GM12878 (cell line): ENCODE measurements at regions not wholly inside any gene's neighbourhood (a gene's known extent, or its start where the extent isn't known, plus 50 kb on each side); places are given as distances from the start of the nearest gene placed in this dataset.

Experiments used
- BACH1 ChIP-seq: fragments of 450-650 bp; IDR thresholded peaks from 2 replicates; pipeline ENCODE4 v1.6.1; 2017; ENCODE audit warnings: mild to moderate bottlenecking, borderline replicate concordance
- FOXK2 ChIP-seq: fragments of 450-650 bp; IDR thresholded peaks from 2 replicates; pipeline ENCODE4 v1.6.1; 2017; ENCODE audit warnings: mild to moderate bottlenecking, moderate library complexity
- HDAC2 ChIP-seq: fragments of 200-600 bp; sonication (generic); IDR thresholded peaks from 2 replicates; pipeline ENCODE4 v1.6.1; 2017
- JUNB ChIP-seq: IDR thresholded peaks from 2 replicates; pipeline ENCODE4 v1.6.1; 2016; ENCODE audit warnings: antibody characterized with exemption, mild to moderate bottlenecking
- POLR2A ChIP-seq: IDR thresholded peaks from 2 replicates; pipeline ENCODE4 v1.6.1; 2011; ENCODE audit warnings: low read depth, mild to moderate bottlenecking, low read length
- RB1 ChIP-seq: fragments of 450-650 bp; formaldehyde crosslinking; IDR thresholded peaks from 2 replicates; pipeline ENCODE4 v1.6.1; 2017; ENCODE audit warnings: mild to moderate bottlenecking, borderline replicate concordance
- STAT1 ChIP-seq: fragments of 450-650 bp; conservative IDR thresholded peaks from 2 replicates; pipeline ENCODE4 v1.6.1; 2014; ENCODE audit warnings: antibody characterized with exemption, mild to moderate bottlenecking
- TF ChIP-seq, protein P1 (sequence below), 3 experiments: IDR thresholded peaks in 2 of 3; conservative IDR thresholded peaks in 1 of 3; 2 replicates each; pipeline ENCODE4 v1.5.1; 2011; ENCODE audit warnings: low read depth in 3 of 3, low read length in 3 of 3, mild to moderate bottlenecking in 3 of 3, control low read depth in 2 of 3, moderate library complexity in 2 of 3, inconsistent platforms in 1 of 3, mixed read lengths in 1 of 3; ENCODE audit not compliant: control insufficient read depth in 2 of 3, insufficient read depth in 1 of 3; ENCODE audit errors: extremely low read depth in 1 of 3
- TF ChIP-seq, protein P2 (sequence below): IDR thresholded peaks from 2 replicates; pipeline ENCODE4 v1.6.1; 2011; ENCODE audit warnings: low read depth, mild to moderate bottlenecking, low read length, moderate library complexity, borderline replicate concordance; ENCODE audit errors: extremely low read depth
- TF ChIP-seq, protein P3 (sequence below): fragments of 450-650 bp; formaldehyde crosslinking; IDR thresholded peaks from 2 replicates; pipeline ENCODE4 v1.4.0; 2022; ENCODE audit warnings: mild to moderate bottlenecking, moderate library complexity

- TF ChIP-seq HDAC2 (no peak), POLR2A (no peak), JUNB (no peak), BACH1 (no peak), RB1 (no peak), STAT1 (no peak), FOXK2 (no peak)
- TF ChIP-seq, protein P1, sequence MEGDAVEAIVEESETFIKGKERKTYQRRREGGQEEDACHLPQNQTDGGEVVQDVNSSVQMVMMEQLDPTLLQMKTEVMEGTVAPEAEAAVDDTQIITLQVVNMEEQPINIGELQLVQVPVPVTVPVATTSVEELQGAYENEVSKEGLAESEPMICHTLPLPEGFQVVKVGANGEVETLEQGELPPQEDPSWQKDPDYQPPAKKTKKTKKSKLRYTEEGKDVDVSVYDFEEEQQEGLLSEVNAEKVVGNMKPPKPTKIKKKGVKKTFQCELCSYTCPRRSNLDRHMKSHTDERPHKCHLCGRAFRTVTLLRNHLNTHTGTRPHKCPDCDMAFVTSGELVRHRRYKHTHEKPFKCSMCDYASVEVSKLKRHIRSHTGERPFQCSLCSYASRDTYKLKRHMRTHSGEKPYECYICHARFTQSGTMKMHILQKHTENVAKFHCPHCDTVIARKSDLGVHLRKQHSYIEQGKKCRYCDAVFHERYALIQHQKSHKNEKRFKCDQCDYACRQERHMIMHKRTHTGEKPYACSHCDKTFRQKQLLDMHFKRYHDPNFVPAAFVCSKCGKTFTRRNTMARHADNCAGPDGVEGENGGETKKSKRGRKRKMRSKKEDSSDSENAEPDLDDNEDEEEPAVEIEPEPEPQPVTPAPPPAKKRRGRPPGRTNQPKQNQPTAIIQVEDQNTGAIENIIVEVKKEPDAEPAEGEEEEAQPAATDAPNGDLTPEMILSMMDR (IDR thresholded peaks at IDR 0.05 in 2 of 3, conservative IDR thresholded peaks at IDR 0.05 in 1 of 3; ENCODE audit: control insufficient read depth in 2 of 3, extremely low read depth in 1 of 3, insufficient read depth in 1 of 3, low read depth in 3 of 3, low read length in 3 of 3): no peak
- TF ChIP-seq, protein P2, sequence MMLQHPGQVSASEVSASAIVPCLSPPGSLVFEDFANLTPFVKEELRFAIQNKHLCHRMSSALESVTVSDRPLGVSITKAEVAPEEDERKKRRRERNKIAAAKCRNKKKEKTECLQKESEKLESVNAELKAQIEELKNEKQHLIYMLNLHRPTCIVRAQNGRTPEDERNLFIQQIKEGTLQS: no peak
- TF ChIP-seq, protein P3, sequence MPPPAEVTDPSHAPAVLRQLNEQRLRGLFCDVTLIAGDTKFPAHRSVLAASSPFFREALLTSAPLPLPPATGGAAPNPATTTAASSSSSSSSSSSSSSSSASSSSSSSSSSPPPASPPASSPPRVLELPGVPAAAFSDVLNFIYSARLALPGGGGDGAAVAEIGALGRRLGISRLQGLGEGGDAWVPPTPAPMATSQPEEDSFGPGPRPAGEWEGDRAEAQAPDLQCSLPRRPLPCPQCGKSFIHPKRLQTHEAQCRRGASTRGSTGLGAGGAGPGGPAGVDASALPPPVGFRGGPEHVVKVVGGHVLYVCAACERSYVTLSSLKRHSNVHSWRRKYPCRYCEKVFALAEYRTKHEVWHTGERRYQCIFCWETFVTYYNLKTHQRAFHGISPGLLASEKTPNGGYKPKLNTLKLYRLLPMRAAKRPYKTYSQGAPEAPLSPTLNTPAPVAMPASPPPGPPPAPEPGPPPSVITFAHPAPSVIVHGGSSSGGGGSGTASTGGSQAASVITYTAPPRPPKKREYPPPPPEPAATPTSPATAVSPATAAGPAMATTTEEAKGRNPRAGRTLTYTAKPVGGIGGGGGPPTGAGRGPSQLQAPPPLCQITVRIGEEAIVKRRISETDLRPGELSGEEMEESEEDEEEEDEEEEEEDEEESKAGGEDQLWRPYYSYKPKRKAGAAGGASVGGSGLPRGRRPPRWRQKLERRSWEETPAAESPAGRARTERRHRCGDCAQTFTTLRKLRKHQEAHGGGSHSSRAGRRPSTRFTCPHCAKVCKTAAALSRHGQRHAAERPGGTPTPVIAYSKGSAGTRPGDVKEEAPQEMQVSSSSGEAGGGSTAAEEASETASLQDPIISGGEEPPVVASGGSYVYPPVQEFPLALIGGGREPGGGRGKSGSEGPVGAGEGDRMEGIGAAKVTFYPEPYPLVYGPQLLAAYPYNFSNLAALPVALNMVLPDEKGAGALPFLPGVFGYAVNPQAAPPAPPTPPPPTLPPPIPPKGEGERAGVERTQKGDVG (CRISPR knock-in tag): no peak
These were observed 493.5 kb downstream of the IRX1 start for GRCh38 chr5:4089087-4089486.
